ENCODE measurements at regions not wholly inside any gene's neighbourhood (a gene's known extent, or its start where the extent isn't known, plus 50 kb on each side); places are given as distances from the start of the nearest gene placed in this dataset.
"Not testable (repeated sequence)": the region's sequence is repeated elsewhere in the genome, so short reads cannot be mapped to it uniquely, and the experiment has no call there.

DNA sequence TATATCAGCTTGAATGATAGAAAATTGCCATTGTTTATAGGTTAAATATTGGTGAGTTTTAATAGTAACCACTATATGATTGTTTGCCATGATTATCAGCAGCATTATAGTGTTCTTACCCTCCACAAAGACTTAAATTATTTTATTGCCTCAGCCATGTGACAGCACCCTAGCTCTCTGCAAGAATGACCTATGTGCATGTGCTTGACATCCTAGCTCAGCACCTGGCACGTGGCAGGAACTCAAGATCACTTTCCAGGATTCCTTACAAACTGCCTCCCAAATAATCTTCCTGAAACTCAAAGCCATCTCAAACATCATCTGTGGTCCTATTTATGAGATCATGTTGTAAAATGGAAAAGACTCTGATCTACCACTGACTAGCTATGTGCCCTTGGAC, 68.1 kb upstream of the ANKRD30A start:
- H3K27ac Mint-ChIP-seq: no peak overlapping the region
- no peak overlapping the region for H3K4me3 ChIP-seq (replicated peaks in 1 of 3; ENCODE audit: low read depth in 2 of 3, low read length in 3 of 3)
- H4K20me1 ChIP-seq (ENCODE audit: insufficient read depth, low read length): no peaks in the 10 kb centered on the region
- no peak for DNase-seq
- peaks cover 5 to 17% (median 8%) of the 10 kb centered on the region in 7 donors for H3K9me3 Mint-ChIP-seq
- no peaks in the 10 kb centered on the region for H3K36me3 Mint-ChIP-seq
- H3K9ac ChIP-seq (ENCODE audit: insufficient read depth, low read length, poor library complexity, severe bottlenecking): no peak overlapping the region
- intact Hi-C loops (cut with micrococcal nuclease): no loop called here
- no peaks in the 10 kb centered on the region for H3K4me1 ChIP-seq (ENCODE audit: control insufficient read depth in 1 of 2, insufficient read depth in 2 of 2, low read length in 2 of 2)
- no peak overlapping the region for H3K4me3 Mint-ChIP-seq
- no peak for TF ChIP-seq CTCF (IDR thresholded peaks at IDR 0.05)
- H3K36me3 ChIP-seq (replicated peaks in 1 of 2; ENCODE audit: control insufficient read depth in 1 of 2, insufficient read depth in 2 of 2, low read length in 2 of 2): no peaks in the 10 kb centered on the region
- 80% methylated on average over 1 of the region's 1 CpG for WGBS (ENCODE audit: insufficient coverage)
- no peaks in the 10 kb centered on the region for H3K4me1 Mint-ChIP-seq
- no peak overlapping the region for H3K4me2 ChIP-seq (replicated peaks; ENCODE audit: extremely low read depth, low read length, poor library complexity, severe bottlenecking)
- H3K27me3 Mint-ChIP-seq (ENCODE audit: low read depth in 3 of 3): no peaks in the 10 kb centered on the region
- no peaks in the 10 kb centered on the region for H3K27me3 ChIP-seq (ENCODE audit: control insufficient read depth in 2 of 2, insufficient read depth in 2 of 2, low read length in 2 of 2)
- no peaks in the 10 kb centered on the region for H3K79me2 ChIP-seq (ENCODE audit: insufficient read depth, low read length)
- no peak overlapping the region for H2AFZ ChIP-seq (ENCODE audit: insufficient read depth, low read depth, low read length, poor library complexity, severe bottlenecking)
- H3K27ac ChIP-seq (ENCODE audit: low read depth in 1 of 2, low read length in 2 of 2): no peak overlapping the region
- H3K9me3 ChIP-seq (replicated peaks in 1 of 2; ENCODE audit: control insufficient read depth in 1 of 2, insufficient read depth in 1 of 2, low read length in 2 of 2): peaks cover 7 to 24% of the 10 kb centered on the region in 2 donors

DNA sequence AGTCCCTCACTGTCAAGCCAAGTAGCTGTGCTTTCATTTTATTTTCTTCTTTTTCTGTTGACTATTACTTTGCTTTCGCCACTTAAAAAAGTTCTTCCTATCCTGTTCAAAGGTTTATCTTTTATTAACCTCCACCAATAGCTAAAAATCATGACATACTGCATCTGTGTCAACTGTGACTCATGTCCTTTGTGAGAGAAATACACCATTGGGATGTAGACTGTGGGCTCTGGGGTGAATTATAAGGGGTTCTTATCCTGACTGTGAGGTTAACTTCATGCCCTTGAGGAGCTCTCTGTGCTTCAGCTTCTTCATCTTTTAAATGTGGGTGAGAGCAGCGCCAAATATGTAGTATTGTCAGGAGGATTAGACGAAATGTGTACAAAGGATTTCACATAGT, 71.9 kb upstream of the ANKRD30A start:
- no peaks in the 10 kb centered on the region for H3K79me2 ChIP-seq (ENCODE audit: insufficient read depth, low read length)
- Mint-ChIP-seq H3K27me3 (ENCODE audit: low read depth in 3 of 3) (peaks cover 0 to 2% (median 0%) of the 10 kb centered on the region in 3 donors), H3K27ac (no peak overlapping the region), H3K36me3 (no peaks in the 10 kb centered on the region), H3K4me1 (no peaks in the 10 kb centered on the region), H3K9me3 (peaks cover 5 to 27% (median 18%) of the 10 kb centered on the region in 7 donors), H3K4me3 (no peak overlapping the region)
- no peak for DNase-seq
- H3K4me3 ChIP-seq (replicated peaks in 1 of 3; ENCODE audit: low read depth in 2 of 3, low read length in 3 of 3): no peak overlapping the region
- no peak overlapping the region for H2AFZ ChIP-seq (ENCODE audit: insufficient read depth, low read depth, low read length, poor library complexity, severe bottlenecking)
- no peaks in the 10 kb centered on the region for H4K20me1 ChIP-seq (ENCODE audit: insufficient read depth, low read length)
- peaks cover 16 to 43% of the 10 kb centered on the region in 2 donors for H3K9me3 ChIP-seq (replicated peaks in 1 of 2; ENCODE audit: control insufficient read depth in 1 of 2, insufficient read depth in 1 of 2, low read length in 2 of 2)
- H3K9ac ChIP-seq (ENCODE audit: insufficient read depth, low read length, poor library complexity, severe bottlenecking): no peak overlapping the region
- no peak for TF ChIP-seq CTCF (IDR thresholded peaks at IDR 0.05)
- H3K36me3 ChIP-seq (replicated peaks in 1 of 2; ENCODE audit: control insufficient read depth in 1 of 2, insufficient read depth in 2 of 2, low read length in 2 of 2): no peaks in the 10 kb centered on the region
- no peaks in the 10 kb centered on the region for H3K27me3 ChIP-seq (ENCODE audit: control insufficient read depth in 2 of 2, insufficient read depth in 2 of 2, low read length in 2 of 2)
- no peaks in the 10 kb centered on the region for H3K4me1 ChIP-seq (ENCODE audit: control insufficient read depth in 1 of 2, insufficient read depth in 2 of 2, low read length in 2 of 2)
- intact Hi-C loops (cut with micrococcal nuclease): no loop called here
- H3K27ac ChIP-seq (ENCODE audit: low read depth in 1 of 2, low read length in 2 of 2): no peak overlapping the region
- no peak overlapping the region for H3K4me2 ChIP-seq (replicated peaks; ENCODE audit: extremely low read depth, low read length, poor library complexity, severe bottlenecking)
- no CpG with 5 or more reads among the region's 3 CpGs for WGBS (ENCODE audit: insufficient coverage)

GRCh38 chr10:37049982-37050381, 75.4 kb upstream of the ANKRD30A start:
- H3K4me3 ChIP-seq (replicated peaks in 1 of 3; ENCODE audit: low read depth in 2 of 3, low read length in 3 of 3); H3K36me3 ChIP-seq (replicated peaks in 1 of 2; ENCODE audit: control insufficient read depth in 1 of 2, insufficient read depth in 2 of 2, low read length in 2 of 2); H3K4me3 Mint-ChIP-seq; H2AFZ ChIP-seq (ENCODE audit: insufficient read depth, low read depth, low read length, poor library complexity, severe bottlenecking); H4K20me1 ChIP-seq (ENCODE audit: insufficient read depth, low read length); H3K4me1 Mint-ChIP-seq; H3K4me2 ChIP-seq (replicated peaks; ENCODE audit: extremely low read depth, low read length, poor library complexity, severe bottlenecking); H3K27ac Mint-ChIP-seq; H3K4me1 ChIP-seq (ENCODE audit: control insufficient read depth in 1 of 2, insufficient read depth in 2 of 2, low read length in 2 of 2); H3K27me3 ChIP-seq (ENCODE audit: control insufficient read depth in 2 of 2, insufficient read depth in 2 of 2, low read length in 2 of 2); H3K27ac ChIP-seq (ENCODE audit: low read depth in 1 of 2, low read length in 2 of 2); H3K79me2 ChIP-seq (ENCODE audit: insufficient read depth, low read length); DNase-seq; intact Hi-C loops (cut with micrococcal nuclease); H3K36me3 Mint-ChIP-seq; H3K9ac ChIP-seq (ENCODE audit: insufficient read depth, low read length, poor library complexity, severe bottlenecking); H3K27me3 Mint-ChIP-seq (ENCODE audit: low read depth in 3 of 3): not testable (repeated sequence)
- peaks cover 13 to 34% of the 10 kb centered on the region in 2 donors for H3K9me3 ChIP-seq (replicated peaks in 1 of 2; ENCODE audit: control insufficient read depth in 1 of 2, insufficient read depth in 1 of 2, low read length in 2 of 2)
- H3K9me3 Mint-ChIP-seq: peaks cover 20 to 38% (median 23%) of the 10 kb centered on the region in 7 donors
- WGBS (ENCODE audit: insufficient coverage): 84% methylated on average over 5 of the region's 5 CpGs
